NCI-H510A treated with DMSO at 0.1 percent for 48 hours (cell line): ENCODE measurements at regions not wholly inside any gene's neighbourhood (a gene's known extent, or its start where the extent isn't known, plus 50 kb on each side); places are given as distances from the start of the nearest gene placed in this dataset.
"Not testable (repeated sequence)": the region's sequence is repeated elsewhere in the genome, so short reads cannot be mapped to it uniquely, and the experiment has no call there.

ENCODE experiments used
- DNase-seq: peaks from one replicate; lab custom pipeline; 2025; lab: John Stamatoyannopoulos, UW

GRCh38 chr19:13652810-13653590, 111.3 kb upstream of the MRI1 start:
- DNase-seq: peak; percentile 80

DNA sequence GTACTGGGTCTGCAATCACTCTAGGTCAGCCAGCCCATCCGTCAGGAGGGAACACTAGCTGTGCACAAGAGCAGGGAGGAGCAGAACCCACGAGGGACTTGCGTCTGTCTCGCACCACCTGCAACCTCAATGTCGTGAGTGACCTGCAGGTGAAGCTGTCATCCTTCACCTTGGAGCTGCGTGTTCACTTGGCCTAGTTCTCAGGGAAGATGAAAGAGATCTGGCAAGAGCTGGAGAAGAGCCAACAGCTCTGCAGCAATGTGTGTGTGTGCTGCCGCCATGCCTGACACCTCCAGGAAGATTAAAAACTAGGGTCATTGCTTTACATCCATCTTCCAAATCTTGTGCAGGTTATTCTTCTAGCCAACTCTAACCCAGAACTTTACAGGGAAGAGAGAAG, 117.6 kb upstream of the MRI1 start:
- peak; percentile 65 for DNase-seq

DNA sequence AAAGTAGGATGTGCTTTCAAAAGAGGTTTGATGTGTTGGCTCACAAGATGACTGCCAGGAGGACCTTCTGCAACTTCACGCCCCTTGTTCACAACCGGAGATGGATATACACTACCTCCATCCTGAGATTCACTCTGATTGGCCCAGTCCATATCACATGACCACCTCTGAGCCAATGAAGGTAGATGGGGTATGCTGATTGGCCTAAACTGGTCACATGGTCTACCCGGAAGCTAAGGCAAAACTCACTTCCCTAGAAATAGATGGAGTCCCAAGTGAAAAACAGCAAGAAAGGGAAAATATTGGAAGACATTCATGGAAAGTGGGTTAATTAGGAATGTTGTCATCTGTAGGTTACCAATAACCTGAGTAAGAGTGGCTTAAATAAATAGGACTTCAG, 119.7 kb upstream of the MRI1 start:
- no peak for DNase-seq

- DNase-seq: peak; percentile 93
These were observed 123.7 kb upstream of the MRI1 start for GRCh38 chr19:13640611-13641010.

- DNase-seq: no peak
These were observed 124.9 kb upstream of the MRI1 start for GRCh38 chr19:13639342-13639929.

DNA sequence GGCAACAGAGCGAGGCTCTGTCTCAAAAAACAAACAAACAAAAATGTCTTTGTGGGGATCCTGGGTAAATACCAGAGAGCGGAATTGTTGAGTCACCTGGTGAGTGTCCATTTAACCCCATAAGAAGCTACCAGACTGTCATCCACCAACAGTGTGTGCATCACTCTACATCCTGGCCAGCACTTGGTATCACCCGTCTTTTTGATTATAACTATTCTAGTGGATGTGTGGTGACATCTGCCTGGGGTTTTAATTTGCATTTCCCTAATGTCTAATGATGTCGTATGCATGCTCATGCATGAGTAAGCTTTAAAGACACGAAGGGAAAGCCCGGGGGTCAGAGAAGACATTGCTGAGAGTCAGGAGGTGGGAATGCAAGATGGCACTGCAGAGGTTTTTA, 126.7 kb upstream of the MRI1 start:
- no peak for DNase-seq

DNA sequence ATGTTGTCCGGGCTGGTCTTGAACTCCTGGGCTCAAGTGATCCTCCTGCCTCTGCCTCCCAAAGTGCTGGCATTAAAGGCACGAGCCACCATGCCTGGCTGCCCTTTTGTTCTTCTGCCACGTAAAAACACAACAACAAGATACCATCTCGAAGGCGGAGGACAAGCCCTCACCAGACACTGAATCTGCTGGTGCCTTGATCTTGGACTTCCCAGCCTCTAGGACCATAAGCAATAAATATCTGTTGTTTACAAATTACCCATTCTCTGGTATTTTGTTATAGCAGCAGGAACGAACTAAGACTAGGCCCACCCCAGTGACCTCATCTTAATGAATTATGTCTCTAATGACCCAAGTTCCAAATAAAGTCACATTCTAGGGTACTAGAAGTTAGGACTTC, 128.4 kb upstream of the CACNA1A start:
- no peak for DNase-seq

DNA sequence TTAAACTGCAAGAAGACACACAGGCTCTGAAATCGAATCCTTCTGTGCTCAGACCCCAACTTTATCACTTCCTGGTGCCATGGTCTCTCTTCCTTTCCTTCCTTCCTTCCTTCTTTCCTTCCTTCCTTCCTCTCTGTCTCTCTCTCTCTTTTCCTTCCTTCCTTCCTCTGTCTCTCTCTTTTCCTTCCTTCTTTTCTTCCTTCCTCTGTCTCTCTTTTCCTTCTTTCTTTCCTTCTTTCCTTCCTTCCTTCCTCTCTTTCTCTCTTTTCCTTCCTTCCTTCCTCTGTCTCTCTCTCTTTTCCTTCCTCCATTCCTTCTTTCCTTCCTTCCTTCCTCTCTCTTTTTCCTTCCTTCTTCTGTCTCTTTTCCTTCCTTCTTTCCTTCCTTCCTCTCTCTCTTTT, 127.2 kb upstream of the CACNA1A start:
- no peak for DNase-seq

GRCh38 chr19:13633109-13633508, 126.8 kb upstream of the CACNA1A start:
- DNase-seq: peak; percentile 99

DNA sequence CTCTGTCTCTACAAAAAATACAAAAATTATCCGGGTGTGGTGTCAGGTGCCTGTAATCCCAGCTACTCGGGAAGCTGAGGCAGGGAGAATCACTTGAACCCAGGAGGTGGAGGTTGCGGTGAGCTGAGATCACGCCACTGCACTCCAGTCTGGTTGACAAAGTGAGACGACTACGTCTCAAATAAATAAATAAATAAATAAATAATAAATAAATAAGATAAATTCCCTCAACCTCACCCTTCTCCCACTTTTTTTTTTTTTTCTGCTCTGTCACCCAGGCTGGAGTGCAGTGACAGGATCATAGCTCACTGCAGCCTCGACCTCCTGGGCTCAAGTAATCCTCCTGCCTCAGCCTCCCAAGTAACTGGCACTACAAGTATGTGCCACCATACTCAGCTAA, 125.9 kb upstream of the CACNA1A start:
- not testable (repeated sequence) for DNase-seq

- DNase-seq: no peak
These were observed 123.5 kb upstream of the CACNA1A start for GRCh38 chr19:13629687-13630357.

- DNase-seq: no peak
These were observed 121.3 kb upstream of the CACNA1A start for GRCh38 chr19:13627531-13627930.

DNA sequence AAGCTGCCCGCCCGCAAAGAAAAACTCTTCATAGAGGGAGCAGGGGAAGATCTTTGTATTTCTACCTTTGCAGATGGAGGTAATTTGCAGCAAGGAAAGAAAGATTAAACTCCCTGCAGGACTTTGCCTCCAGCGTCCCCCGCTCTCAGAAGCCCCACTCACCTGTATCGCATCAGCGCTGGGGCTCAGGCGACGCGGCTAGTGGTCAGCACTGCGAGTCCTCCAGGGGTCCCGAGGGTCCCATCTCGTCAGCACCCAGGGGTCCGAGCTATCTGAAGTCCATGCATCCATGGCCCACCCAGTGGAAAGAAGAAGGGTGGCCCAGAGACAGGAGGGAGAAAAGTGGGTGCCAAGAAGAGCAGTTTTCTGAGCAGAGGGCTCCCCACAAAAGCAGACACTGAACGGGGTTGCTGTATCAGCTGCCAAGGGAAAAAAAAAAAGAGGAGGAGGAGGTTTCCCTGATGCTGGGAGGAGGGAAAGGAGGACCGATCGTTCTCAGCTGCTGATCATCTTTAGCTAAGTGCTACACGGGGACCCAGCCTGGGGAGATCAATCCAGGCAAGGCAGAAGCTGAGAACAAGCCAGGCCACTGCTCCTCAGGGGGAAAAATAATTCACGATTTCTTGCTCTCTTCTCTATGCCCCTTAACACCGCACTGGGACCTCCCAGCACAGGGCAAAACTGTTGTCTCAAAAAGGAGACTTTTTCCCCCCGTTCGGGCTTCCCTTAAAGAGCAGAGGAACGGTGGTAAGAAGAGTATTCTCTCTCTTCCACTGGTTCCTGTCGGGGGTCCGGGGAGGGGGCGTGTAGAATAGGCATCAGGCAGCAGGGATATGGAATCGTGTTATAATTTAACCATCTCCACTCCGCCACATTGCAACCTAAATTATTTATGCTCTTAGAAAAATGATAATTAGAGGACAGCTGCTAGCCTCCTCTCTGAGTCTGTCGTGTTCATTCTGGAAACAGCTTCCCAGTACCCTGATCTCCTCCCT, 117.7 kb upstream of the CACNA1A start:
- DNase-seq: peak; percentile 60

DNA sequence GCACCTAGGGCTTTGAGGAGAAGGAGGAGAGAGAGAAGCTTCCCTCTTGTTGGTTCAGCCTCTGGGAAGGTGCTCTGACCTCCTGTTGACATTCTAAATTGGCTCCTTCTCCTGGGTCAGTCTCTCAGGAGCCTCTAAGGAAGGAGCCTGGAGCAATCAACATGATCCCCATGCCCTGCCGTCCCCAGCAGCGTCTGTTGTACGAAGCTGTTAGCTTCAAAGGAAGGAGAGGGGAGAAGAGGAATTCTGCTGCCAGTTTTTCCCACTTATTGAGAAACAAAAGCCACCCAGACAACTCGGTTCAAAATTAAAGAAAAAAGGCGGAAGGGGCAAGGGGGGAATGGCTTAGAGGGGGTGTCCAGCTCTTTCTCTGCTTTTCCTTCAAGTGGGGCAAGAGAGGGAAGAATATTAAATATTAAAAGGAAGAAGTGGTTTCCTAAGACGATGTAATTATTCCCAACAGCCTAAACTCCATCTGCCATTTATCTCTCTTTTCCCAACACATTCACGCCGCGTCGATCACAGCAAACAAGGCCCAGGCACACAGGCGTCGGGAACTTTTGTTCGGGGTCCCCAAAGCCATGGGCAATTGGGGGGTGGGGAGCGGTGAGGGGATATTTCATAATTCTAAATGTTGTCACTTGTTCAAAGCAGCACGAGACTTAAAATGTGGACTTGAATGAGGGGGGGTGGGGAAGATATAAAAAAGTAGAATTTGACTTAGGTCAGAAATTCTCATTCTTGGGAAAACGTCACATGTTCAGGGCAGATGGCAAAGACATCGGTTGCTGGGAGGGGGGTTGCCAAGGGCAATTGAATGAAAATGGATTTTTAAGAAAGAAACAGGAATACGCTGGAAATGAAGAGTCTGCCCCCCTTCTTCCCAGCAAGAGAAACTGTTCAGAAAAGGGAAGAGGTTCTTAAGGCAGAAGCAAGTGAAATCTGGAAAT, 116.8 kb upstream of the CACNA1A start:
- no peak for DNase-seq

DNA sequence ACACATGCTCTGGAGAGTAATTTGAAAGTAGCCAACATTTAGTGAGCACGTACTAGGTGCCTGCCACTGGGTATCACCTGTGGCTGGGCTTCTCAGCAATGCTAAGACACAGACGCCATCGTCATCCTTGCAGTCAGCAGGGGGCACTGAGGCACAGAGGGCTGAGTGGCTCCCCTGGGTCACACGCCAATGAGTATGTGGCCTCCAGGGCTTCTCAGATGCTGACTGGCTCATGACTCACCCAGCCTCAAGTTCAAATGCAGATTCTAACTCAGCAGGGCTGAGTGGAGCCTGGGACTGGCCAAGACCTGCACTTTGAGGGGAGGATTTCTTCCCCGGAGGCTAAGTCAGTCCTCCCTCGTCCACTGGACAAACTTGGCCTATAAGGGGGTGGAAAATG, 115.1 kb upstream of the CACNA1A start:
- DNase-seq: no peak

DNA sequence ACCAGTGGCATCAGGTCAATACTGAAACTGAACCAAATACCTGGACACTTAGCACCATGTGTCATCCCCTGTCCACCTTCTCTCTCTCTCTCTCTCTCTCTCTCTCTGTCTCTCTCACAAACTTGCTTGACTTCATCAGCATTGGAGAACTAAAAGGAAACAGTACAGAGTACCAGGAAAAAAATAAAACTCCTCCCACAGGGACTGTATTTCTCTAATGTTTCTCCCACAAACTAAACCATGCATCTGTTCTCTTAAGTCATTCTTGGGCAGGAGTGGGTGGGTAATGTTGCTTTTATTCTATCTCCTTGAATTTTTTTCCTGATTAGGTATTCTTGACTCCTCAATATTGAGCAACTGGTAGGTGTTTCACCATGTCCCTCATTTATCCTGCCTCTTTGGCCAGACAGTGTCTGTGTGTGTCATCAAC, 112.9 kb upstream of the CACNA1A start:
- no peak for DNase-seq

DNA sequence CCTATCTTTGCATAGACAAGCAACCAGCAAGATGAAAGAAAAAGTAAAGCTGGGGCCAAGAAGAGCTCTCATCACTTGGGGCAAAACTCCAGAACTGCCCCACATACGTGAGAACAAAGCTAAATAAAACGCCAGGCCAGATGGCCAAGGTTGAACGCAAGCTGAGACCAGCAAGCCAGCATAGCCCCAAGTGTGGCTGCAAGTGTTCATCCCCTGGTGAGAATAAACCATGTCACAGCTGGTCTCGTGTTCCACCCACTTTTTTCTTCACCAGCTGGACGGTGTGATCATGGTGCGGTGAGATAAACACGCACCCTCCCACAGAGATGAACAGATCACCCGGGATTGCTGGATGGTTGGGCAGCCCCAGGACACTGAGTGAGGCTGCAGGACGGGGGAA, 109.6 kb upstream of the CACNA1A start:
- peak; percentile 89 for DNase-seq

DNA sequence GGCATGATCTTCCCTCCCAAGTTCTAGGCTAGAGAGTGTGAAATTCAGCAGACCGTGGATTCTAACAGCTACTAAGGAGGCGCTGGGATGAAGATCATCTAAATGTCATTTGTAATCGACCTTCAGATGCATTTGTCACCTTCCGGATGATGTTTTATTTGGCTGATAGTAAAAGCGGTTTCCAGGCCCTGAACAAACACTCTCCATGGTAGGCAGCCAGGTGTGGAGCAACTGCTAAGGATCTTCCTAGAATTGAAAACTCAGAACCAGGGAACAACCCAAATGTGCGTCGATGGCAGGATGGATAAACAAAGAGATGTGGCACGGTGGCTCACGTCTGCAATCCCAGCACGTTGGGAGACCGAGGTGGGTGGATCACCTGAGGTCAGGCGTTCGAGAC, 107.2 kb upstream of the CACNA1A start:
- peak; percentile 100 for DNase-seq

GRCh38 chr19:13611596-13611995, 105.3 kb upstream of the CACNA1A start:
- DNase-seq: peak; percentile 44

DNA sequence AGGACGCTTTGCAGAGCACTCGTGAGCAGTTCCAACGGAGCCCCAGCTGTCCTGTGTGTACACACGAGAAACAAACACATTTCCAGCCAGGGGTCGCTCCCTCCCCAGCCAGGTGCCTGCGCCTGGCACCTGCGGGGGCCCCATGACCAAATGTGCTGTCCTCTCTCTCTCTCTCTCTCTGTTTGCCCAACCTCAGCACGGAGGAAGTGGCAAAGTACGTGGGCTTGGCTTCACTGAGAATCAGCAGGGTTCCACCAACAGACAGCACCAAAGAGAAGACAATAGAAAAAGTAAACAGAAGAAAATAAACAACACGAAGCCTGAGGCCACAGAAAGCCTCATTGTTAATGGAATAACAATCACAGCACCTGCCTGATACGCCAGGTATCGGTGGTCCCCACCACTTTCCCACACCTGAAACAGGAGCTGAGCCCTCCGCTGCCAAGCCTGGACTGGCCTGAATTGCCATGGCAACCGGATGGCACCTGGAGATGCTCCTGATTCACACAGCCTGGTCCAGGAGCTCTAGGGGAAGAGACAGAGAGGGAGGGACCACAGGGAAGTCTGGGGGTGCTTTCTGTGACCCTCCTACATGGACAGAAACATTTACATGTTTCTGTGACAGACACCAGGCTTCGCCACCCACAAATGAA, 103.9 kb upstream of the CACNA1A start:
- DNase-seq: peak; percentile 99
